ENCODE measurements at regions not wholly inside any gene's neighbourhood (a gene's known extent, or its start where the extent isn't known, plus 50 kb on each side); places are given as distances from the start of the nearest gene placed in this dataset.

DNA sequence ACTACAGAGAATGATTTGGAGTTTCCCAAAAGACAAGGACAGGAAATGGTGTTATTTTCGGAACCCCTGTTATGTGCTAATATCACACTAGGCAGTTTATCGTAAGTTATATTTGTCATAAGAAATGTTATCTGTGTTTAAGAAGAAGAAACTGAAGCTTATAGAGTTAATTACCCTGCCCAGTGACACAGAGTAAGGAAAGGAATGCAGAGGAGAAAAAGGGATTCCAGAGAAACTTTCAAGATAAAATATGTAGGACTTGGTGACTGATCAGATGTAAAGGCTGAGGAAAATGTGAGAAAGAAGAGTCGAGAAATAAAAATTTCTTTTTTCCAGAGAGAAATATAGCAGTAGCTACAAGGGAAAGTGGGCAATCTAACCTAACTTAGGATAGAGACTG, 63.5 kb upstream of the ZNF746 start:
- no TSS peak for BruUV-seq (replicated peaks)
- FAIRE-seq = no peak
- ATAC-seq = no peak
- ChIA-PET CTCF (ENCODE audit: low intra/inter-chr PET ratio, low total read pairs) (no interaction called here), POLR2A (no interaction called here)
- WGBS (ENCODE audit: low lambda C conversion rate) = 98% methylated on average over 3 of the region's 3 CpGs
- no peak for TF ChIP-seq NR2C2 (CRISPR knock-in tag; IDR thresholded peaks at IDR 0.05; ENCODE audit: borderline replicate concordance)
- TF ChIP-seq, protein P1, sequence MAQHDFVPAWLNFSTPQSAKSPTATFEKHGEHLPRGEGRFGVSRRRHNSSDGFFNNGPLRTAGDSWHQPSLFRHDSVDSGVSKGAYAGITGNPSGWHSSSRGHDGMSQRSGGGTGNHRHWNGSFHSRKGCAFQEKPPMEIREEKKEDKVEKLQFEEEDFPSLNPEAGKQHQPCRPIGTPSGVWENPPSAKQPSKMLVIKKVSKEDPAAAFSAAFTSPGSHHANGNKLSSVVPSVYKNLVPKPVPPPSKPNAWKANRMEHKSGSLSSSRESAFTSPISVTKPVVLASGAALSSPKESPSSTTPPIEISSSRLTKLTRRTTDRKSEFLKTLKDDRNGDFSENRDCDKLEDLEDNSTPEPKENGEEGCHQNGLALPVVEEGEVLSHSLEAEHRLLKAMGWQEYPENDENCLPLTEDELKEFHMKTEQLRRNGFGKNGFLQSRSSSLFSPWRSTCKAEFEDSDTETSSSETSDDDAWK (CRISPR knock-in tag; IDR thresholded peaks at IDR 0.05) = no peak
- TF ChIP-seq ZNF607 (CRISPR knock-in tag; IDR thresholded peaks at IDR 0.05; ENCODE audit: borderline replicate concordance) = no peak
- intact Hi-C loops (cut with micrococcal nuclease; ENCODE audit: unreplicated experiment) = no loop called here
- no peak overlapping the region for H2AFZ ChIP-seq (ENCODE audit: low read length)
- no peak overlapping the region for H3K27ac ChIP-seq (ENCODE audit: extremely low read length, insufficient read depth, low read length)
- peaks cover 3 to 39% of the 10 kb centered on the region in 2 experiments; a peak in 3 of 5 replicates for H3K36me3 ChIP-seq (replicated peaks in 1 of 2; ENCODE audit: control insufficient read depth in 1 of 2, insufficient read depth in 2 of 2, low read length in 2 of 2)
- no peaks in the 10 kb centered on the region for H3K27me3 ChIP-seq (ENCODE audit: control insufficient read depth in 1 of 2, insufficient read depth in 2 of 2, low read length in 2 of 2)
- no peak overlapping the region for H3K4me3 ChIP-seq (replicated peaks in 1 of 3; ENCODE audit: insufficient read depth in 1 of 3, low read depth in 2 of 3, low read length in 3 of 3)
- no peaks in the 10 kb centered on the region for H3K79me2 ChIP-seq (ENCODE audit: insufficient read depth, low read length)
- no peaks in the 10 kb centered on the region for H4K20me1 ChIP-seq (ENCODE audit: insufficient read depth, low read length)
- DNase-seq (ENCODE audit: low spot score) = no peak
- in situ Hi-C loops (cut with HindIII; ENCODE audit: extremely low pct_ligation_motif_present, low pct_unique_long_range_greater_than_20kb) = no loop called here
- no peak overlapping the region for H3K4me2 ChIP-seq (ENCODE audit: low read depth, low read length)
- H3K9ac ChIP-seq (ENCODE audit: insufficient read depth, low read depth, low read length) = no peak overlapping the region
- no peaks in the 10 kb centered on the region for H3K4me1 ChIP-seq (ENCODE audit: insufficient read depth, low read length)
- H3K9me3 ChIP-seq (ENCODE audit: low read length) = no peaks in the 10 kb centered on the region

DNA sequence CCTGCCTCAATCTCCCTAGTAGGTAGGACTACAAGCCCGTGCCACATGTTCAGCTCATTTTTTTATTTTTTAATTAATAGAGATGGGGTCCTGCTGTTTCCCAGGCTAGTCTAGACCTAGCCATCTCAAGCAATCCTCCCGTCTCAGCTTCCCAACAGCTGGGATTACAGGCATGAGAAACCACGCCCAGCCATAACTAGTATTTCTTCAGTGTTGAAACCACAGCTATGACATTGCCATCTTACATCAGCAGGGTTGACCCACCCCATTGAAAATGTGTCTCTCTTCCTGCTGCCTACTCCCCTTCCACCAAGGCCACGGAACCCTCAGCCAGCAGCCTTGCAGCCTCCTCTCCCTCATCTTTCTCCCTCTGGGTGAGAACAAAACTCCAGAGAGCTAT, 62.1 kb upstream of the ZNF746 start:
- no TSS peak for BruUV-seq (replicated peaks)
- in situ Hi-C loops (cut with HindIII; ENCODE audit: extremely low pct_ligation_motif_present, low pct_unique_long_range_greater_than_20kb) = no loop called here
- intact Hi-C loops (cut with micrococcal nuclease; ENCODE audit: unreplicated experiment) = no loop called here
- DNase-seq (ENCODE audit: low spot score) (no peak), ATAC-seq (no peak), FAIRE-seq (no peak)
- no peaks in the 10 kb centered on the region for H3K4me1 ChIP-seq (ENCODE audit: insufficient read depth, low read length)
- no peak overlapping the region for H3K4me2 ChIP-seq (ENCODE audit: low read depth, low read length)
- no peak for TF ChIP-seq PHF20 (CRISPR knock-in tag; IDR thresholded peaks at IDR 0.05)
- no peaks in the 10 kb centered on the region for H4K20me1 ChIP-seq (ENCODE audit: insufficient read depth, low read length)
- ChIA-PET POLR2A (no interaction called here), CTCF (ENCODE audit: low intra/inter-chr PET ratio, low total read pairs) (no interaction called here)
- no peaks in the 10 kb centered on the region for H3K27me3 ChIP-seq (ENCODE audit: control insufficient read depth in 1 of 2, insufficient read depth in 2 of 2, low read length in 2 of 2)
- H3K27ac ChIP-seq (ENCODE audit: extremely low read length, insufficient read depth, low read length) = no peak overlapping the region
- peaks cover 3 to 39% of the 10 kb centered on the region in 2 experiments; a peak in 3 of 5 replicates for H3K36me3 ChIP-seq (replicated peaks in 1 of 2; ENCODE audit: control insufficient read depth in 1 of 2, insufficient read depth in 2 of 2, low read length in 2 of 2)
- WGBS (ENCODE audit: low lambda C conversion rate) = 99% methylated on average over 4 of the region's 4 CpGs
- H3K9me3 ChIP-seq (ENCODE audit: low read length) = no peaks in the 10 kb centered on the region
- H3K4me3 ChIP-seq (replicated peaks in 1 of 3; ENCODE audit: insufficient read depth in 1 of 3, low read depth in 2 of 3, low read length in 3 of 3) = no peak overlapping the region
- no peaks in the 10 kb centered on the region for H3K79me2 ChIP-seq (ENCODE audit: insufficient read depth, low read length)
- H2AFZ ChIP-seq (ENCODE audit: low read length) = no peak overlapping the region
- H3K9ac ChIP-seq (ENCODE audit: insufficient read depth, low read depth, low read length) = no peak overlapping the region

Data from HepG2 (cell line).